Uterus (tissue), 3 donors: ENCODE measurements at regions not wholly inside any gene's neighbourhood (a gene's known extent, or its start where the extent isn't known, plus 50 kb on each side); places are given as distances from the start of the nearest gene placed in this dataset.

ENCODE experiments used
- DNase-seq, 2 donors: peaks; one replicate each; pipeline ENCODE4 v3.0.0-alpha.2; 2019 to 2020
- H3K27ac ChIP-seq, 2 donors: fragments of 200-600 bp; sonication (generic); 1 replicate in 1 of 2; 2 replicates in 1 of 2; pipeline ENCODE4 v1.5.1; 2016 to 2018
- H3K27me3 ChIP-seq, 2 donors: fragments of 200-600 bp; sonication (generic); one replicate each; pipeline ENCODE4 v1.5.1; 2018 to 2019; ENCODE audit warnings: control low read depth in 1 of 2
- H3K36me3 ChIP-seq, 2 donors: fragments of 200-600 bp; sonication (generic); one replicate each; pipeline ENCODE4 v1.5.1; 2019; ENCODE audit warnings: control low read depth in 1 of 2
- H3K4me1 ChIP-seq, 2 donors: fragments of 200-600 bp; sonication (generic); one replicate each; pipeline ENCODE4 v1.5.1; 2018 to 2019; ENCODE audit warnings: control low read depth in 1 of 2
- H3K4me3 ChIP-seq, 2 donors: fragments of 200-600 bp; sonication (generic); 1 replicate in 1 of 2; 2 replicates in 1 of 2; pipeline ENCODE4 v1.5.1; 2018 to 2019; ENCODE audit warnings: mild to moderate bottlenecking in 1 of 2
- H3K9me3 ChIP-seq, 2 donors: fragments of 200-600 bp; sonication (generic); one replicate each; pipeline ENCODE4 v1.5.1; 2019; ENCODE audit warnings: control low read depth in 1 of 2
- CTCF ChIP-seq, 4 experiments: fragments of 200-600 bp in 2 of 4; fragments of 450-650 bp in 2 of 4; sonication (generic) in 2 of 4; IDR thresholded peaks; one replicate each; pipeline ENCODE4 v1.5.1; 2016 to 2019; ENCODE audit warnings: antibody characterized with exemption in 4 of 4, mild to moderate bottlenecking in 2 of 4, moderate library complexity in 1 of 4
- POLR2A ChIP-seq, 2 donors: fragments of 450-650 bp; IDR thresholded peaks; one replicate each; pipeline ENCODE4 v1.6.1; 2016; ENCODE audit warnings: antibody characterized with exemption in 2 of 2, mild to moderate bottlenecking in 1 of 2, moderate library complexity in 1 of 2
- intact Hi-C: fragments of 100-400 bp; cut with DNase I; formaldehyde crosslinking; loops from one replicate; pipeline ENCODE4 v1.15.1; 2023; ENCODE audit warnings: low total_unique reads
- donor health status: DM: yes; HTN: yes; CAD: no.

- TF ChIP-seq CTCF (IDR thresholded peaks at IDR 0.05) (no peak), POLR2A (IDR thresholded peaks at IDR 0.05) (no peak)
- H3K36me3 ChIP-seq: no peaks in the 10 kb centered on the region
- H3K27ac ChIP-seq: no peak overlapping the region
- intact Hi-C loops: no loop called here
- H3K9me3 ChIP-seq: no peaks in the 10 kb centered on the region
- H3K4me1 ChIP-seq: no peaks in the 10 kb centered on the region
- H3K27me3 ChIP-seq: no peaks in the 10 kb centered on the region
- no peak overlapping the region for H3K4me3 ChIP-seq
- no peak for DNase-seq
These were observed 181.0 kb upstream of the TBX3 start for GRCh38 chr12:114864837-114865551.

- Histone ChIP-seq H3K4me1 (no peaks in the 10 kb centered on the region), H3K27me3 (no peaks in the 10 kb centered on the region), H3K4me3 (no peak overlapping the region), H3K36me3 (no peaks in the 10 kb centered on the region), H3K9me3 (no peaks in the 10 kb centered on the region), H3K27ac (no peak overlapping the region)
- TF ChIP-seq POLR2A (IDR thresholded peaks at IDR 0.05) (no peak), CTCF (IDR thresholded peaks at IDR 0.05) (no peak)
- DNase-seq: no peak
- intact Hi-C loops: no loop called here
These were observed 179.9 kb upstream of the TBX3 start for GRCh38 chr12:114863911-114864310.

- Histone ChIP-seq H3K27ac (no peak overlapping the region), H3K4me3 (no peak overlapping the region), H3K27me3 (no peaks in the 10 kb centered on the region), H3K4me1 (no peaks in the 10 kb centered on the region), H3K9me3 (no peaks in the 10 kb centered on the region), H3K36me3 (no peaks in the 10 kb centered on the region)
- intact Hi-C loops: no loop called here
- TF ChIP-seq POLR2A (IDR thresholded peaks at IDR 0.05): no peak
- no peak for DNase-seq
These were observed 177.0 kb upstream of the TBX3 start for GRCh38 chr12:114860969-114861368.

- DNase-seq: no peak
- no peak overlapping the region for H3K27ac ChIP-seq
- no peaks in the 10 kb centered on the region for H3K36me3 ChIP-seq
- intact Hi-C loops: no loop called here
- H3K4me3 ChIP-seq: no peak overlapping the region
- H3K9me3 ChIP-seq: no peaks in the 10 kb centered on the region
- TF ChIP-seq CTCF (IDR thresholded peaks at IDR 0.05) (no peak), POLR2A (IDR thresholded peaks at IDR 0.05) (no peak)
- H3K4me1 ChIP-seq: no peaks in the 10 kb centered on the region
- H3K27me3 ChIP-seq: no peaks in the 10 kb centered on the region
These were observed 174.6 kb upstream of the TBX3 start for GRCh38 chr12:114858388-114859146.

- Histone ChIP-seq H3K4me3 (no peak overlapping the region), H3K27me3 (no peaks in the 10 kb centered on the region), H3K9me3 (no peaks in the 10 kb centered on the region), H3K36me3 (no peaks in the 10 kb centered on the region), H3K4me1 (no peaks in the 10 kb centered on the region), H3K27ac (no peak overlapping the region)
- TF ChIP-seq POLR2A (IDR thresholded peaks at IDR 0.05) (no peak), CTCF (IDR thresholded peaks at IDR 0.05) (no peak)
- no peak for DNase-seq
- intact Hi-C loops: no loop called here
These were observed 171.7 kb upstream of the TBX3 start for GRCh38 chr12:114855678-114856077.
